Effector memory CD4-positive, alpha-beta T cell (primary cell): ENCODE measurements at regions not wholly inside any gene's neighbourhood (a gene's known extent, or its start where the extent isn't known, plus 50 kb on each side); places are given as distances from the start of the nearest gene placed in this dataset.

ENCODE experiments used
- DNase-seq, 3 donors: peaks; one replicate each; pipeline ENCODE4 v3.0.0-alpha.2; 2020
- H3K27ac ChIP-seq: 2 replicates; pipeline ENCODE4 v1.7.0; 2013; ENCODE audit warnings: mild to moderate bottlenecking, low read length, moderate library complexity; ENCODE audit not compliant: insufficient read depth, poor library complexity, severe bottlenecking
- H3K27me3 ChIP-seq: replicated peaks from 2 replicates; pipeline ENCODE4 v1.7.0; 2013; ENCODE audit warnings: mild to moderate bottlenecking, low read length; ENCODE audit not compliant: insufficient read depth, control insufficient read depth, poor library complexity, severe bottlenecking
- H3K36me3 ChIP-seq: 2 replicates; pipeline ENCODE4 v1.7.0; 2013; ENCODE audit warnings: mild to moderate bottlenecking, low read length, moderate library complexity; ENCODE audit not compliant: control insufficient read depth, insufficient read depth
- H3K4me1 ChIP-seq: 2 replicates; pipeline ENCODE4 v1.7.0; 2013; ENCODE audit warnings: low read length, mild to moderate bottlenecking; ENCODE audit not compliant: control insufficient read depth, insufficient read depth, poor library complexity, severe bottlenecking
- H3K4me3 ChIP-seq: 2 replicates; pipeline ENCODE4 v1.7.0; 2013; ENCODE audit warnings: low read length, low read depth, mild to moderate bottlenecking; ENCODE audit not compliant: insufficient read depth, poor library complexity, severe bottlenecking
- H3K9me3 ChIP-seq: 2 replicates; pipeline ENCODE4 v1.7.0; 2013; ENCODE audit warnings: mild to moderate bottlenecking, low read length, moderate library complexity; ENCODE audit not compliant: control insufficient read depth

- Histone ChIP-seq H3K4me3 (no peak overlapping the region), H3K27ac (no peak overlapping the region), H3K27me3 (no peaks in the 10 kb centered on the region), H3K4me1 (no peaks in the 10 kb centered on the region), H3K9me3 (no peaks in the 10 kb centered on the region), H3K36me3 (no peaks in the 10 kb centered on the region)
- DNase-seq: no peak
Measured at GRCh38 chr6:66662196-66662595, 955.2 kb upstream of the EYS start.

GRCh38 chr6:66655420-66655819 is 948.4 kb upstream of the EYS start:
- Histone ChIP-seq H3K9me3 (no peaks in the 10 kb centered on the region), H3K27me3 (no peaks in the 10 kb centered on the region), H3K27ac (no peak overlapping the region), H3K4me1 (no peaks in the 10 kb centered on the region), H3K36me3 (no peaks in the 10 kb centered on the region), H3K4me3 (no peak overlapping the region)
- no peak for DNase-seq

- Histone ChIP-seq H3K36me3 (no peaks in the 10 kb centered on the region), H3K9me3 (no peaks in the 10 kb centered on the region), H3K27me3 (no peaks in the 10 kb centered on the region), H3K4me3 (no peak overlapping the region), H3K27ac (no peak overlapping the region), H3K4me1 (no peaks in the 10 kb centered on the region)
- no peak for DNase-seq
Measured at GRCh38 chr6:66638518-66638917, 931.5 kb upstream of the EYS start.

GRCh38 chr6:66638099-66638498 is 931.1 kb upstream of the EYS start:
- H3K27me3 ChIP-seq: no peaks in the 10 kb centered on the region
- H3K27ac ChIP-seq: no peak overlapping the region
- no peak overlapping the region for H3K4me3 ChIP-seq
- DNase-seq: no peak
- H3K36me3 ChIP-seq: no peaks in the 10 kb centered on the region
- H3K9me3 ChIP-seq: no peaks in the 10 kb centered on the region
- H3K4me1 ChIP-seq: no peaks in the 10 kb centered on the region

GRCh38 chr6:66628917-66629316 is 921.9 kb upstream of the EYS start:
- Histone ChIP-seq H3K4me1 (no peaks in the 10 kb centered on the region), H3K36me3 (no peaks in the 10 kb centered on the region), H3K4me3 (no peak overlapping the region), H3K27ac (no peak overlapping the region), H3K9me3 (no peaks in the 10 kb centered on the region), H3K27me3 (no peaks in the 10 kb centered on the region)
- no peak for DNase-seq

- H3K27me3 ChIP-seq: no peaks in the 10 kb centered on the region
- no peaks in the 10 kb centered on the region for H3K36me3 ChIP-seq
- H3K9me3 ChIP-seq: no peaks in the 10 kb centered on the region
- no peak overlapping the region for H3K27ac ChIP-seq
- no peak overlapping the region for H3K4me3 ChIP-seq
- no peak for DNase-seq
- no peaks in the 10 kb centered on the region for H3K4me1 ChIP-seq
Measured at GRCh38 chr6:66623050-66623449, 916.0 kb upstream of the EYS start.

GRCh38 chr6:66605971-66606370 is 898.9 kb upstream of the EYS start:
- no peak overlapping the region for H3K27ac ChIP-seq
- H3K36me3 ChIP-seq: no peaks in the 10 kb centered on the region
- no peak for DNase-seq
- H3K9me3 ChIP-seq: no peaks in the 10 kb centered on the region
- no peaks in the 10 kb centered on the region for H3K27me3 ChIP-seq
- H3K4me3 ChIP-seq: no peak overlapping the region
- H3K4me1 ChIP-seq: no peaks in the 10 kb centered on the region

GRCh38 chr6:66605011-66605410 is 898.0 kb upstream of the EYS start:
- Histone ChIP-seq H3K4me1 (no peaks in the 10 kb centered on the region), H3K36me3 (no peaks in the 10 kb centered on the region), H3K9me3 (no peaks in the 10 kb centered on the region), H3K27me3 (no peaks in the 10 kb centered on the region), H3K4me3 (no peak overlapping the region), H3K27ac (no peak overlapping the region)
- DNase-seq: no peak

GRCh38 chr6:66599541-66599940 is 892.5 kb upstream of the EYS start:
- Histone ChIP-seq H3K27me3 (no peaks in the 10 kb centered on the region), H3K27ac (no peak overlapping the region), H3K9me3 (no peaks in the 10 kb centered on the region), H3K36me3 (no peaks in the 10 kb centered on the region), H3K4me1 (no peaks in the 10 kb centered on the region), H3K4me3 (no peak overlapping the region)
- DNase-seq: no peak

GRCh38 chr6:66578362-66578761 is 871.3 kb upstream of the EYS start:
- Histone ChIP-seq H3K4me1 (no peaks in the 10 kb centered on the region), H3K27me3 (no peaks in the 10 kb centered on the region), H3K27ac (no peak overlapping the region), H3K36me3 (no peaks in the 10 kb centered on the region), H3K4me3 (no peak overlapping the region), H3K9me3 (no peaks in the 10 kb centered on the region)
- no peak for DNase-seq

GRCh38 chr6:66568271-66568670 is 861.2 kb upstream of the EYS start:
- no peak for DNase-seq

More at GRCh38 chr6:66568271-66568670, 861.2 kb upstream of the EYS start:
- H3K27ac ChIP-seq: no peak overlapping the region
- no peaks in the 10 kb centered on the region for H3K36me3 ChIP-seq
- no peaks in the 10 kb centered on the region for H3K4me1 ChIP-seq
- H3K9me3 ChIP-seq: no peaks in the 10 kb centered on the region
- no peaks in the 10 kb centered on the region for H3K27me3 ChIP-seq
- no peak overlapping the region for H3K4me3 ChIP-seq
